TTC549 (cell line): ENCODE measurements at regions not wholly inside any gene's neighbourhood (a gene's known extent, or its start where the extent isn't known, plus 50 kb on each side); places are given as distances from the start of the nearest gene placed in this dataset.
"Not testable (repeated sequence)": the region's sequence is repeated elsewhere in the genome, so short reads cannot be mapped to it uniquely, and the experiment has no call there.

Experiments
- FAIRE-seq: peaks from 2 replicates; lab custom pipeline; 2012; peaks lifted over from hg19 to GRCh38; lab: Jason Lieb, UNC

DNA sequence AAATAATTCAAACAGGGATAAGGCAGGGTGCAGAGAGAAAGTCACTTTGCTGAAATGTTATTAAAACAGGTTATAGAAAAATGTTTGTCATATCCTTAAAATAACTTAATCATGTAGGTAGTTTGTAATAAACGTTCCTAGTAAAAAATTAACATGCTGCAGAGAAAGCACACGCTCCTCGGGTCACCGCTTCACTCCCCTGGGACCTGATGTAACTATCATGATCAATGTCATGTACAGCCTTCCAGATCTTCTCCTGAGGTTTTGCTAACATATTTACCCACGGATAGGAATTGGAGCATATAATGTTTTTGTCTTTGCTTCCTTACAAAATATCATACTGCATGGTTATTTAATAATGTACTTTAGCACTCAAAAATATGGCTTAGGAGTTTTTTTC, 285.1 kb upstream of the TMEM132C start:
- no peak for FAIRE-seq

DNA sequence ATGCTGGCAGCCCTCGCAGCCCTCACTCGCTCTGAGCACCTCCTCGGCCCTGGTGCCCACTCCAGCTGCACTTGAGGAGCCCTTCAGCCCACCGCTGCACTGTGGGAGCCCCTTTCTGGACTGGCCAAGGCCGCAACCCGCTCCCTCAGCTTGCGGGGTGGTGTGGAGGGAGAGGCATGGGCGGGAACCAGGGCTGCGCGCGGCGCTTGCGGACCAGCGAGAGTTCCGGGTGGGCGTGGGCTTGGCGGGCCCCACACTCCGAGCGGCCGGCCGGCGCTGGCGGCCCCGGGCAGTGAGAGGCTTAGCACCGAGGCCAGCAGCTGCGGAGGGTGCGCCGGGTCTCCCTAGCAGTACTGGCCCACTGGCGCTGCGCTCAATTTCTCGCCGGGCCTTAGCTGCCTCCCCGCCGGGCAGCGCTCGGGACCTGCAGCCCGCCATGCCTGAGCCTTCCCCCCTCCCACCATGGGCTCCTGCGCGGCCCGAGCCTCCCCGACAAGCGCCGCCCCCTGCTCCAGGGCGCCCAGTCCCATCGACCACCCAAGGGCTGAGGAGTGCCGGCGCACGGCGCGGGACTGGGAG, 283.7 kb upstream of the TMEM132C start:
- not testable (repeated sequence) for FAIRE-seq

DNA sequence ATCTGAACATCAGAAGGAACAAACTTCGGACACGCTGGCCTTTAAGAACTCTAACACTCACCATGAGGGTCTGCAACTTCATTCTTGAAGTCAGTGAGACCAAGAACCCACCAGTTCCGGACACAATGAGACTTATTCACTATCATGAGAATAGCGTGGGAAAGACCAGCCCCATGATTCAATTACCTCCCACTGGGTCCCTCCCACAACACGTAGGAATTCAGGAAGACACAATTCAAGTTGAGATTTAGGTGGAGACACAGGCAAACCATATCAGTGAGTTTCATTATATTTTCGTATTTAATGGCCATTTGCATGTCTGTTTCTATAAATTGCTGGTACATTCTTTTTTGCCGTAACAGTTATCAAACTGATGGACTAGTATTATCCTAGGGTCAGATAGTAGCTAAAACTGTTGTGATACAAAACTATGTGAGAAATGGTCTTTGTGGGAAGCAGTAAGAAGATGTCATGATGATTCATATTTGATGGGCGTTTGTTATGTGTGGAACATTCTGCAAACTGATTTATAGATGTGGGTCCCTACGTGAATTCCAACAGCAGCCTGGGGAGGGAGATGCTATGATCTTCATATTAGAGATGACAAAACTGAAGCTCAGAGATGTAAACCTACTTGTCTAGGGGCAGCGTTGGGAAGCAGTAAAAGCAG, 282.4 kb upstream of the TMEM132C start:
- no peak for FAIRE-seq

DNA sequence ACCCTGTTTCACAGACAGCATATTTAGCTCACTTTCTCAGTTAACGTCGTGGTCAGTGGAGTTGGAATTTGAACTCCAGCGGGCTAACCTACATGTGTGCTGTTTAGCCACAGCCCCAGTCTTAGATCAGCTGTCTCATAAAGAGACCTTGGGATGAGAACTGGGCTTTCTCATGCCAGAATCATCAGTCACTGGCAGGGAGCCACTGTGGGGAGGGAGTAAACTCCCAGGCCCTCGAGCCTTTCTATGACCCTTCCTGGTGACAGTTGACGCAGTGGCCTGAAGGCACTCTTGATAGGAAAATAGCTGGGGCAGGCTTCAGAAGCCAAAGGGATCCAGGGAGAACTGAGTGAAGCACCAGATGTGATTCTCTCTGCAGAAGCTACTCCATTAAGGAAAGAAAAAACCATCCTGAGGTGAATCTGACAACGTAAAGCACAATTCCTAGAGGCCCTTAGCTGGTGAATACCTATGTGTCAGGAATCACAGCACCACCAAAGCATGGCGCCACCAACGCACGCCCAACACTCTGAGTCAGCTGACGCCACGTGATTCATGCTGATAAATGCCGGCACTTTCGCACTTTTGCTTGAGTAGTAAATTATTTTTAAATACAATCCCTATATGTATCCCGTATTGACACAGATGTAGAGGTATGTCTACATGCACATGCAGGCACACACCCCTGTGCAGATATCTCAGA, 279.6 kb upstream of the TMEM132C start:
- no peak for FAIRE-seq

DNA sequence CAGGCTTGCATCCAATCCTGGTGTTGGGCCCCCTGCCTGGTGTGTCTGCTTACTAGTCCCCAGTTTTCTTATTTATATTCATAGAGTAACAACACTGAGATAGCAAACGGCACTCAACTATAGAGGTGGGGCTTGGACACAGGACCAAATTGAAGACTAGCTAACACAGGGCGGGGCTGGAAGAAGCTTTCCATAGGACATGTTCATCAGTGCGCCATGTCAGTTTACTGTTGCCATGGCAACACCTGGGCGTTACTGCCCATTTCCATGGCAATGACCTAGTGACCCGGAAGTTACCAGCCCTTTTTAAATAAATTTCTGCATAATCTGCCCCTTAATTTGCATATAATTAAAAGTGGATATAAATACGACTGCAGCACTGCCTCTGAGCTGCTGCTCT, 275.5 kb upstream of the TMEM132C start:
- no peak for FAIRE-seq

DNA sequence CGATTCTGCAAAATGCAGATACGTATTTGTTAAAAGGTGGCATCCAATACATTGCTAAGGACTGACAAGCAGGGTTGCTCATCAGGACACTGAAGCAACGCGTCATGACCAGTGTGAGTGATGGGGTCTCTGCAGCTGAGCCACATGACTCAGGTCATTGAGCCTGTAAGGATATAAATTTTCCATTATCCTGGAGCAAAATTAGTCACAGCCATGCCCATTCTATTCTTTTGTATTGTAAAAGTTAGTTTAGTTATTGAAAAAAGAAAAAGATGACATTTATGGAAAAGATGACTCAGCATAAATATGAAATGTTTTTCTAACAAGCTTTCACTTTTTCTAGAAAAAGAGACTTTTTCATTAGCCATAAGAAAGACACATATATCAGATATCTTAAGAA, 268.0 kb upstream of the TMEM132C start:
- FAIRE-seq = no peak

DNA sequence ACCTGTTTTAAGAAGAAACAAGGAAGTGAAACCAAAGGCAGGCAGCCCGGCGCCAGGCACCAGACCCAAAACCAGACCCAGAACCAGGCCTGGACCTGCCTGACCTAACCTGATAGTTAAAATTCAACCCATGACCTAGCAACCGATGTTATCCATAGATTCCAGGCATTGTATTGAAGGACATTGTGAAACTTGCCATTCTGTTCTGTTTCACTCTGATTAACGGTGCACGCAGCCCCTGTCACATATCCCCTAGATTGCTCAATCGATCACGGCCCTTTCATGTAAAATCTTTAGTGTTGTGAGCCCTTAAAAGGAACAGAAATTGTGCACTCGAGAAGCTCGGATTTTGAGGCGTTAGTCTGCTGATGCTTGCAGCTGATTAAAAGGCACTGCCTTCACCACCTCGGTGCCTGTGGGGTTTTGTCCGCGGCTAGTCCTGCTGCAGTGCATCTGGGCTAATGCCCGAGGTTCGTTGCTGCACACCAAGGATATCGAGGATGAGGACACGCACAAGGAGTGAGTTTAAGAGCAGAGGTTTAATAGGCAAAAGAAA, 262.5 kb upstream of the TMEM132C start:
- no peak for FAIRE-seq

DNA sequence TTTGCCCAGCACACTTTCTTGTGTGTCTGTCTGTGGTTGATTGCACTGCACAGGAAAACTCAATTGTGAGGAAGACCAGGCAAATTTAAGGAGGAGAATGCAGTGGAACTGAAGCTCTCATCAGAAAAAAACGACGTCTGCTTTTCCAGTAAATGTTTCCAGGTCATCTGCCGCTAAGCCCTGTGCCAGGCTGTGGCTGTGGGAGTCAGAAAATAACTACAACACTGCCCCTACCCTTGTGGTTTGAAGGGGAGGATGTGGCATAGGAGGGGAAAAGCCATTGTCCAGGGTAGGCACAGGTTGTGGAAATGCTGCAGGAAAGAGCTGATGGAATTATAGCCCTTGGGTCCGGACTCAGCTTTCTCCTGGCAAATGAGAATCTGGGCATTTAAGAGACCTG, 259.7 kb upstream of the TMEM132C start:
- no peak for FAIRE-seq

DNA sequence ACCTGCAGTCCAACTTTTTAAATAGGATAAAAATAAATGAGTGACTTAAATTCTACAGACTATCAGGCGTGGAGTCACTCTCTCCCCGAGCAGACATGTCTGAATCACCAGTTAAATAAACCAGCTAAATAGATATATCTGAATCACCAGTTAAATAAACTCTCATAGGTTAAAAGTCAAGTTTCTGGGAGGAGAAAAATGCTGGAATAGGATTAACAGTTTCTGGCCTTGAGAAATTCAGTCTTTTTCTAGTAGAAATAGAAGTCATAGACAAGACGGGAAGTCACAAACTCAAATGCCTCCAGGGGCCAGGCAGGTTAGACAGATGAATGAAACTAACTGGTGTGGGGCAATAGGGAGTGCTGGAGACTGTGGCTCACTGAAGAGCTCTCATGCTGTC, 258.6 kb upstream of the TMEM132C start:
- FAIRE-seq = no peak

DNA sequence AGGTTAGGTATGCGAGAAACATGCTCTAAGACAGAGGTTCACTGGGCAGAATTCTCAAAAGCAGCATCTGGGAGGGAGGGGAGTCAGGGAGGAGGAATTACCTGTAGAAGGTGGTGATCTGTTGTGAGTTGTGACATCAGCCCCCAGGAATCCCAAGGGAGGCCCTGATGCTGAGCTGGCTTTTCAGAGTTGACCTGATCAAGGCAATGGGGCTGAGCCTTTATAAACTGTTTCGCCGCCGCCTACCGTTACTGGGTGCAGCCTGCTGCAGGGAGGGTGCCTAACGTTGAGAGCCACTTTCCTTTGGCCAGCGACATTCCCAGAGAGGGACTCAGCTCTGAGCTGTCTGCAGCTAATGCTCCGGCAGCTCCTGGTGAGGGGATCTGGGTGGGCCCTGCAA, 257.9 kb upstream of the TMEM132C start:
- no peak for FAIRE-seq

DNA sequence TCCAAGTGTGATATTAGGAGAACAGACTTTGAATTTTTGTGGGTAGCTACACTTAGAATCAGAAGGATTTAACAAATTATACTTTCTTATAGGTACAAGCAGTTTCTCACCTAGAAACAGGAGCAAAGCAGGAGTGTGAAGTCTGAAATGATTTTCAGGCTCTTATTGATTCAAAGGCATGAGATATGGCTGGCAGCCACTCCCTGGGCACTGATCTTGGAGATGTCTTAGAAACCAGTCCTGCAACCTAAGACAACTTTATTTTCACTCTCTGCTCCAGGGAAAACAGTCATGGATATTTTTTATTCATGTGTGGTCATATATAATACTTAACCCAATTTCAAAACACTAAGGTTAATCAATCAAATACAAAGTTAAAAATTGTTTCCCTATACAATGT, 254.9 kb upstream of the TMEM132C start:
- FAIRE-seq = no peak

DNA sequence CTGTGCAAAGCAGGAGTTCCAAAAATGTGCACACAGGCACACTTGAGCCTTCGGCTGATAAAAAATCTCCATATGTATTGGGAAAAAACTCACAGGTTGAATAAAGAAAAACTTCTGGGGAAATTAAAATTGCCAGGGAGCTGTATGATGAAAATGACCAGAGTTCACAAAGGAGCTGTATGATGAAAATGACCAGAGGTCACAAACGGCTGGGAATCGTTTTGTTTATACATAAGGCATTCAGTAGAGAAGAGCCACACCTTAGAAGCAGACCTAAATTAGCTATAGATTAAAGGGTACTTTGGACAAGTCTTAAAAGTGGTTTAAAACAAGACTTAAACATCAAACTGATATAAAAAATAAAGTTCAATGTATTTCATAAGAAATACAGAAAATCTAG, 251.7 kb upstream of the TMEM132C start:
- no peak for FAIRE-seq

DNA sequence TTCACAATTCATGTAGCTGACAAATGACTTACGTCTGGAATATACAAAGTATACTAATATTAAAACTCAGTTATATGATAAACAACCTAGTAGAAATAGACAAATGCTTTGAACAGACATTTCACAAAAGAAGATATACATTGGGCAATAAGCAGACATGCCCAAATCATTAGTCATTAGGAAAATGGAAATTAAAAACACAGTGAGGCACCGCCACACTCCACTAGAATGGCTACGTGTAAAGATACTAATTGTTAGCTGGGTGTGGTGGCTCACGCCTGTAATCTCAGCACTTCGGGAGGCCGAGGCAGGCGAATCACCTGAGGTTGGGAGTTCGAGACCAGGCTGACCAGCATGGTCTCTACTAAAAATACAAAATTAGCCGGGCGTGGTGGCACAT, 248.9 kb upstream of the TMEM132C start:
- no peak for FAIRE-seq

DNA sequence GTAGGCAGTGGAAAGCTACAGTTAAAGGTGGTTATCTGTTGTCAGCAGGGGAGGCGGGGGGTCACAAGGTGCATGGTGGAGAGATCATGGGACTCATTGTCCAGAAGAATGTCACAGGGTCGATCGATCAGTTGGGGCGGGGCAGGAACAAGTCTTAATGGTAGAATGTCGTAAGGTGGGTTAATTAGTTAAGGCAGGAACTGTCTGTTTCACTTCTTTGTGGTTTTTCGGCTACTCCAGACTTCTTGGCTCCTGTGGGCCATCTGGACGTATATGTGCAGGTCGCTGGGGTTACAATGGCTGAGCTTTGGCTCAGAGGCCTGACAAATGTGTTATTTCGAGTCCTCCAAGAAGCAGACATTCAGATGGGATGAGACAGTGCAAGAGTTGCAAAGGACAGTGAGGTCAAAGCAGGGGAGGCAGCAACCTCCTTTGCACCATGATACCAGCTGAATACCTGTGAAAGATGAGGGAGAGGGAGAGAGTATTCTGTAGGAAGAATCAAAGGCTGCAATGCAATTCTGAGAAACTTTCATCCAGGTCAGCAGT, 246.9 kb upstream of the TMEM132C start:
- FAIRE-seq = no peak

DNA sequence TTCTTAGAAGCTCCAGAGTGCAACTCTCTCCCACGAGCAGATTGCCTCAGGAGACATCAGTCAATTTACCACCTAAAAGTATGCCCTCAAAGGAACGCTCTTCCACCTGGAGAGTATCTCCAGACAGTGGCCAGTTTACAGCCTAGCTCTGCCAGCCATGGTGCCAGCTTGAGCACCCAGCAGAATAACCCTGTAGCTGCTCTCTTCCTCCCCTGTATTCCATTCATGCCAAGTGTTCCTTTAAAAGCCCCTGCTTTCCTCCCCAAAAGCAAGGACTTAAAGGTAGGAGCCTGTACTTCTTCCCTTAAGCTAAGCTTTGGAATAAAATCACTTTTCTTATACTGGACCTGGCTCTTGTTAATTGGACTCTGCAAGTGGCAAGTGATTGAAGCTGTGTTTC, 245.4 kb upstream of the TMEM132C start:
- no peak for FAIRE-seq

DNA sequence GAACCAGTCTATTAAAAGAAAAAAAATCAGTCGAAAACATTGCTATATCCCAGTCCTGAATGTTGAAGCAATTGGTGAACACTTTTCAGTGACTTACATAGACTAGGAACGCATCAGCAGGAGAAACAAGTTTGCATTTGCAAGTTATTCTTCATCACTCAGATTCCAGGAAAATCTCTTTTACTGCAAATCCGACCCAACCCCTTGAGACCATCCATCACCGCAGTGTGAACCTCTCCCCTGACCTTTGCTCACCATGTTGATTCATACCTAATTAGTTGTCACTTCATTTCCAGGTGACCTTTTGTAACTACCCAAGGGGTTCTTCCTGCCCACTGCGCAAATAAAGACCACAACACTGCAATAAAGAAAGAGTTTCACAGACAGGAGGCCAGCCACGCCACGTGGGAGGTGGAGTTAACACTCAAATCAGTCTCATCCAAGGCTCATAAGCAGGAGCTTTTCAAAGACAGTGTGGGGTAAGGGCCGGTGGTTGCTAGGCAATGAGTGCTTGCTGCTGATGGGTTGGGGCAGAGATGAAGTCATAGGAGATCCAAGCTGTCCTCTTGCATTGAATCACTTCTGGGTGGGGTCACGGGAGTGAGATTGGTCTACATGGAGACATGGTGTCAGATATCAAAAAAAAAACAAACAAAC, 241.3 kb upstream of the TMEM132C start:
- no peak for FAIRE-seq

DNA sequence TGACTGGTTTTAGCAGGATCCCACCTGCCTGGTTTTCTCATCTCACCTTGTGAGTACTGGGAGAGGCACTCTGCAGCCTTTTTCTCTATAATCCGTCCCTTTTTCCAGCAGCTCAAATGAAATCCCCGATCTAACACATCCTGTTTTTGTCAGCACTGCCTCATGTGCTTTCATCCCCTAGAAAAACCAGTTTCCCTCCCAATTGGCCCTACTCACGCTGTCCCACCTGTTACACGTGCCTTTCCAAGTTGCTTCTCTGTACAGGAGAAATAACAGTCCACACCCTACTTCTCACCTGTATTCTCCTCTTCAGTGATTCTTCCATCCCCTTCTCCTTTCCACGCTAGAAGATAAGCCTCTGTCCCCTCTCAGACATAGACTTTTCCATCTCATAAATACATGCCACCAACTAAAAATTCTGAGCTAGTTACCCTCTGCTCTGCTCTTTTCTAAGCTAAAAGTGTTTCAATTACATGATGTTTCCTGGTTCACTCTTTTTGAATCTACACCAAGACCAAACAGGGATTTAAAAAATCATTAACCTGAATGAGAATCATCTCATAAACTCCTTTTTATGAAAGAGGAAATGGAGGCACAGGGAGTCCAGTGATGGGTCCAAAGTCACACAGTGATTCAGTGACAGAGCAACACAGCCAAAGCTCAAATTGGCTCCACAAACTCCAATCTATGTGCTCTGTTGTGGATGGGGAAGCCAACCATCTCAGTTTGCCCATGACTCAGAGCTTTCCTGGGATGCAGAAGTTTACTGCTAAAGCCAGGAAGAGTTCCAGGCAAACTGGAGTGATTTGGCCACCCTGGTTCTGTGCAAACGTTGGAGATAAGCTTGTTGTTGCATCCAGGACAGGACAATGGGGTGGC, 240.0 kb upstream of the TMEM132C start:
- no peak for FAIRE-seq

DNA sequence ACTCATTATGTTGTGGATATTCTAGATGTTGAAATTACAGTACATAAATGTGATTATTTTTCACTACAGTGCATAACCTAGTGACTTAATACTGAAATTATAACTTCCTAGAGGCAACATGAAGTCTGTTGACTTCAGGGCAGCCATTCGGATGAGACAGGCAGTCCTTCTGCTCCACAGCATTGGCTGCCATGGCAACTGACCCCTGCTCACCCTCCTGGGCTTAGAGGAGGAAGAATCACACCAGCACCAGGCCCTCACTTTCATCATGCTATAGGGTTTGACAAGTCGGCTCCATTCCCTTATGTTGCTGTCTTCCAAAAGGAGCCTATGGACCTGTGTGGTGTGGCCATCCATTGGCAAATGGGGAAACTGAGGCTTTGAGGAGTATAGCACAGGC, 233.5 kb upstream of the TMEM132C start:
- FAIRE-seq = no peak

DNA sequence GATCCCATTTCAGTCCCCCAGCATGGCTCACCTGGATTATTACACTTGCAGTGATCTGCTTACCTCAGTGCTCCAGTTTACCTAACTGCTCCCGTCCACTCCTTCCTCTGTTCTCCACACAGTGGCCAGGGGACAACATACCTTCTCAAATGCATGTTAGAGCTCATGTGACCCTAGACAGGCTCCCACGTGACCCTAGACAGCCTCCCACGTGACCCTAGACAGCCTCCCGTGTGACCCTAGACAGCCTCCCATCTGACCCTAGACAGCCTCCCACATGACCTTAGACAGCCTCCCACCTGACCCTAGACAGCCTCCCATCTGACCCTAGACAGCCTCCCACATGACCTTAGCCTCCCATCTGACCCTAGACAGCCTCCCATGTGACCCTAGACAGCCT, 226.0 kb upstream of the TMEM132C start:
- no peak for FAIRE-seq

DNA sequence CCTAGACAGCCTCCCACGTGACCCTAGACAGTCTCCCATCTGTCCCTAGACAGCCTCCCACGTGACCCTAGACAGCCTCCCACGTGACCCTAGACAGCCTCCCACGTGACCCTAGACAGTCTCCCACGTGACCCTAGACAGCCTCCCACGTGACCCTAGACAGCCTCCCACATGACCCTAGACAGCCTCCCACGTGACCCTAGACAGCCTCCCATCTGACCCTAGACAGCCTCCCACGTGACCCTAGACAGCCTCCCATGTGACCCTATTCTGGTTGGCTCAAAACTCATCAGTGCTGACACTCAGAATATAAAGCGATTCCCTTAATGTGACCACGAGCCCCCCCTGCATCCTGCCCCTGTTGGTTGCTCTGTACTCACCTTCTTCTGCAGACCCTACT, 224.7 kb upstream of the TMEM132C start:
- FAIRE-seq = not testable (repeated sequence)

DNA sequence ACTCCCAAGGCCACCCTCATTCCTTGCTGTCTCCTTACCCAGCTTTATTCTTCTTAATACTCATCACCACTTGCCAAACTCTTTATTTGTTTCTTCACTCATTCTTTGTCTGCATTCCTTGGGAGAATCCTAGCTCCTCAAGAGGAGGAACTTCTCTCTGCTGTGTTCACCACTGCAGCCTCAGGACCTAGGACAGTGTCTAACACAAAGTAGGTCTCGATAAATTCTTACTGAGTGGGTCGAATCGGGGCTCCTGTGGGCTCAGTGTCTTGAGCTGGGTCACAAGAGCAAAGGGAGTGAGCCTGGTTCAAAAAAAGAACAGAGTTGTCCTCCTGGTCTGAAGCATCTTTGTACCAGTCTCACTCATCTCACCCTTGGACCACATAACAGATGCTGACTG, 224.1 kb upstream of the TMEM132C start:
- no peak for FAIRE-seq

DNA sequence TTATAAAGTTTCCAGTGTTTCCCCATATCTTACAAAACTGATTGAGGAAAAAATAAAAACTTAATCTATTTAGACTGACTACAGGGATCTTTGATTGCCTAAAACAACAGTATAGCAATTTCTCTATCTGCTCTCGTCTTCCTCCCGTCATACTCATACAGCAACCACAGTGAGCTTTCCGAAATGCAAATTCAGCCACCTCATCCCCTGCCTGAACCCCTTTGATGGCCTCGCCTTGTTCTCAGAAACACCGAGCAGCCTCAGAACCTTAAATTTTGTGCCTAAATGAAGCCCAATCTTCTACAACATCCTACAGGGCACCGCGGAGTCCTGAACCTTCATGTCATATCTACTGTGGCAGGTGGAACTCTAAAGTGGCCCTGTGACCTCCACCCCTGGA, 223.7 kb upstream of the TMEM132C start:
- FAIRE-seq = no peak
